Cardiac septum (tissue), 1 donor: ENCODE measurements at regions not wholly inside any gene's neighbourhood (a gene's known extent, or its start where the extent isn't known, plus 50 kb on each side); places are given as distances from the start of the nearest gene placed in this dataset.

Experiments
- DNase-seq: peaks from one replicate; pipeline ENCODE4 v3.0.0-alpha.2; 2020; ENCODE audit warnings: low spot score
- intact Hi-C: fragments of 100-400 bp; cut with DNase I; formaldehyde crosslinking; loops from one replicate; pipeline ENCODE4 v1.14.0; 2022
- donor health status: DM: no; HTN: no; CAD: no.

- DNase-seq, result no peak
- intact Hi-C loops, result no loop called here
These were observed 1082.9 kb upstream of the CDH2 start for GRCh38 chr18:29259838-29260237.

- DNase-seq, result no peak
- intact Hi-C loops, result no loop called here
These were observed 1077.2 kb upstream of the CDH2 start for GRCh38 chr18:29254123-29254522.

- intact Hi-C loops, result no loop called here
- no peak for DNase-seq
These were observed 1074.8 kb upstream of the CDH2 start for GRCh38 chr18:29251681-29252080.

- intact Hi-C loops, result no loop called here
- no peak for DNase-seq
These were observed 1073.9 kb upstream of the CDH2 start for GRCh38 chr18:29250843-29251242.

GRCh38 chr18:29250259-29250658 is 1073.3 kb upstream of the CDH2 start:
- intact Hi-C loops, result no loop called here
- DNase-seq, result no peak

GRCh38 chr18:29248805-29249204 is 1071.9 kb upstream of the CDH2 start:
- intact Hi-C loops, result no loop called here

GRCh38 chr18:29241199-29241598 is 1064.3 kb upstream of the CDH2 start:
- DNase-seq, result no peak
- intact Hi-C loops, result no loop called here

More at GRCh38 chr18:29248805-29249204, 1071.9 kb upstream of the CDH2 start:
- no peak for DNase-seq

- DNase-seq, result no peak
- intact Hi-C loops, result loop anchor here (10.0 kb wide), 1 partner anchor 50 kb away; no protein-coding TSS in a partner anchor
These were observed 1057.8 kb upstream of the CDH2 start for GRCh38 chr18:29234751-29235150.

- no peak for DNase-seq
- intact Hi-C loops, result no loop called here
These were observed 1049.3 kb upstream of the CDH2 start for GRCh38 chr18:29226213-29226612.

- intact Hi-C loops, result no loop called here
- DNase-seq, result no peak
These were observed 1048.4 kb upstream of the CDH2 start for GRCh38 chr18:29225351-29225750.

GRCh38 chr18:29218091-29218490 is 1041.2 kb upstream of the CDH2 start:
- intact Hi-C loops, result no loop called here
- no peak for DNase-seq

- intact Hi-C loops, result no loop called here
- DNase-seq, result no peak
These were observed 1040.4 kb upstream of the CDH2 start for GRCh38 chr18:29217124-29217915.

GRCh38 chr18:29198834-29199233 is 1021.9 kb upstream of the CDH2 start:
- intact Hi-C loops, result no loop called here
- DNase-seq, result no peak

- intact Hi-C loops, result no loop called here
- no peak for DNase-seq
These were observed 1019.4 kb upstream of the CDH2 start for GRCh38 chr18:29196307-29196706.

- DNase-seq, result no peak
- intact Hi-C loops, result no loop called here
These were observed 1014.3 kb upstream of the CDH2 start for GRCh38 chr18:29191263-29191662.

- no peak for DNase-seq
- intact Hi-C loops, result no loop called here
These were observed 1011.8 kb upstream of the CDH2 start for GRCh38 chr18:29188760-29189159.

- intact Hi-C loops, result no loop called here
These were observed 1008.9 kb upstream of the CDH2 start for GRCh38 chr18:29185801-29186200.

GRCh38 chr18:29184654-29185053 is 1007.7 kb upstream of the CDH2 start:
- intact Hi-C loops, result no loop called here
- no peak for DNase-seq

More at GRCh38 chr18:29185801-29186200, 1008.9 kb upstream of the CDH2 start:
- no peak for DNase-seq

GRCh38 chr18:29181151-29181901 is 1004.4 kb upstream of the CDH2 start:
- no peak for DNase-seq
- intact Hi-C loops, result no loop called here

- intact Hi-C loops, result no loop called here
- no peak for DNase-seq
These were observed 999.8 kb upstream of the CDH2 start for GRCh38 chr18:29176681-29177080.

- DNase-seq, result no peak
- intact Hi-C loops, result no loop called here
These were observed 998.0 kb upstream of the CDH2 start for GRCh38 chr18:29174891-29175290.
